ENCODE measurements at regions not wholly inside any gene's neighbourhood (a gene's known extent, or its start where the extent isn't known, plus 50 kb on each side); places are given as distances from the start of the nearest gene placed in this dataset.

- Histone ChIP-seq H2AK5ac (ENCODE audit: low read depth, low read length) (no peak overlapping the region), H3K9me3 (ENCODE audit: control insufficient read depth, insufficient read depth, low read length) (no peaks in the 10 kb centered on the region), H3K4me1 (ENCODE audit: control insufficient read depth, insufficient read depth, low read length) (no peaks in the 10 kb centered on the region), H3K27ac (ENCODE audit: insufficient read depth, low read length) (no peak overlapping the region), H3K4me3 (ENCODE audit: insufficient read depth, low read depth, low read length) (no peak overlapping the region), H3K14ac (replicated peaks; ENCODE audit: low read depth, low read length) (no peak overlapping the region), H3K56ac (ENCODE audit: extremely low read depth, insufficient read depth, low read length) (no peak overlapping the region), H3K23ac (ENCODE audit: low read depth, low read length) (no peak overlapping the region), H4K20me1 (ENCODE audit: insufficient read depth, low read length) (no peaks in the 10 kb centered on the region), H3K27me3 (ENCODE audit: control insufficient read depth, insufficient read depth, low read length) (no peaks in the 10 kb centered on the region), H2BK120ac (ENCODE audit: low read depth, low read length) (no peak overlapping the region), H2BK15ac (ENCODE audit: low read depth, low read length) (no peak overlapping the region), H3K4ac (ENCODE audit: low read depth, low read length) (no peak overlapping the region), H3K36me3 (ENCODE audit: control insufficient read depth, insufficient read depth, low read length) (no peaks in the 10 kb centered on the region), H2BK5ac (ENCODE audit: low read depth, low read length, poor library complexity, severe bottlenecking) (no peak overlapping the region), H3K79me1 (ENCODE audit: low read depth in 1 of 2, low read length in 2 of 2) (no peaks in the 10 kb centered on the region), H3K4me2 (ENCODE audit: low read depth, low read length) (no peak overlapping the region), H2AFZ (replicated peaks; ENCODE audit: low read length, poor library complexity) (no peak overlapping the region), H4K5ac (ENCODE audit: low read depth, low read length) (no peak overlapping the region), H3K9me1 (ENCODE audit: insufficient read depth, low read length) (no peaks in the 10 kb centered on the region), H2AK9ac (replicated peaks; ENCODE audit: low read depth, low read length, poor library complexity) (no peak overlapping the region), H3K18ac (ENCODE audit: low read depth, low read length) (no peak overlapping the region), H4K8ac (ENCODE audit: low read depth in 2 of 2, low read length in 2 of 2) (no peak overlapping the region), H4K91ac (ENCODE audit: insufficient read depth, low read depth, low read length) (no peak overlapping the region), H3K9ac (ENCODE audit: low read depth, low read length) (no peak overlapping the region), H2BK20ac (ENCODE audit: low read depth, low read length) (no peak overlapping the region)
- DNase-seq: no peak
- intact Hi-C loops (cut with micrococcal nuclease): no loop called here
- no TSS peak for BruUV-seq (replicated peaks)
- WGBS, 2 experiments (ENCODE audit: extremely low coverage in 2 of 2, insufficient read length in 1 of 2): no CpG with 5 or more reads among the region's 2 CpGs
- dilution Hi-C loops (cut with HindIII; ENCODE audit: low sequenced_read_pairs, unreplicated experiment): no loop called here
- no peak for ATAC-seq (ENCODE audit: low read depth)
- CTCF ChIA-PET: no interaction called here
- no peak for TF ChIP-seq MXI1 (IDR thresholded peaks at IDR 0.05; ENCODE audit: borderline replicate concordance, low read depth, low read length)
- TF ChIP-seq USF2 (IDR thresholded peaks at IDR 0.05; ENCODE audit: low read depth, low read length): no peak
- no peak for TF ChIP-seq BHLHE40 (IDR thresholded peaks at IDR 0.05; ENCODE audit: low read depth, low read length)
- no peak for TF ChIP-seq MAFK (IDR thresholded peaks at IDR 0.05; ENCODE audit: low read depth, low read length)
- no peak for TF ChIP-seq ELK1 (IDR thresholded peaks at IDR 0.05; ENCODE audit: borderline replicate concordance, low read depth, low read length)
- TF ChIP-seq CHD1 (IDR thresholded peaks at IDR 0.05; ENCODE audit: low read depth, low read length): no peak
- no peak for TF ChIP-seq CTCF (conservative IDR thresholded peaks at IDR 0.05; ENCODE audit: low read depth, low read length)
- no peak for TF ChIP-seq NFE2L2 (IDR thresholded peaks at IDR 0.05; ENCODE audit: low read depth, low read length)
- no peak for TF ChIP-seq RAD21 (IDR thresholded peaks at IDR 0.05; ENCODE audit: low read length)
- in situ Hi-C loops (cut with MboI; ENCODE audit: low sequenced_read_pairs): no loop called here
- POLR2A ChIA-PET (ENCODE audit: unreplicated experiment): no interaction called here
Observed at GRCh38 chr11:112715056-112715455, 246.2 kb upstream of the NCAM1 start.
